Sigmoid colon (tissue), 4 donors: ENCODE measurements at regions not wholly inside any gene's neighbourhood (a gene's known extent, or its start where the extent isn't known, plus 50 kb on each side); places are given as distances from the start of the nearest gene placed in this dataset.

Experiments used
- CTCF ChIP-seq, 4 experiments: fragments of 450-650 bp in 3 of 4; fragments of 200-600 bp in 1 of 4; IDR thresholded peaks; one replicate each; pipeline ENCODE4 v1.5.1; 2016 to 2019; ENCODE audit warnings: antibody characterized with exemption in 4 of 4, mild to moderate bottlenecking in 3 of 4, moderate library complexity in 2 of 4
- POLR2AphosphoS5 ChIP-seq, 4 donors: sonication (generic); formaldehyde crosslinking; IDR thresholded peaks; one replicate each; pipeline ENCODE4 v1.6.1; 2017; ENCODE audit warnings: antibody characterized with exemption in 4 of 4

- no peak for TF ChIP-seq CTCF (IDR thresholded peaks at IDR 0.05)
- no peak for TF ChIP-seq POLR2AphosphoS5 (IDR thresholded peaks at IDR 0.05)
Observed at GRCh38 chr1:232462213-232462612, 167.7 kb downstream of the SIPA1L2 start.
